ENCODE measurements at regions not wholly inside any gene's neighbourhood (a gene's known extent, or its start where the extent isn't known, plus 50 kb on each side); places are given as distances from the start of the nearest gene placed in this dataset.

DNA sequence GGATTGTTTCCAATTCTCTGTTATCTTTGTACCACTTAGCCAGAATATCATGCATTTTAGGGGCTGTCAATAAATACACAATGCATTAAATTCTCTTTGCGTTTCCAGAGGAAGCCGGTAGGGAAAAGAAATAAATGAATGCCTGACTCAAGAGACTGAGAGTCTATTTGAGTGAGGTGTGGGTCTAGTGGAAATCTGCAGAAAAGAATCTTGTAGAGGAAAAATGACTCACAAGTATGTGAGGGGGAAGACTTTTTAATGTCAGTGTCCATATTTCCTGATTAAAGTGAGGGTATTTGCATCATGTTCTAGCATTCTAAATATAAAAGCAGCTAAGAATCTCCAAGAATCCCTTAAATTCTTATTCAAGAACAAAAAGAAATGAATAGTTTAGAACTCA, 271.1 kb downstream of the PTPRC start:
- TF ChIP-seq SPI1 (IDR thresholded peaks at IDR 0.05; ENCODE audit: borderline replicate concordance, low read depth) (no peak), GABPA (IDR thresholded peaks at IDR 0.05; ENCODE audit: low read depth) (no peak), POLR2AphosphoS5 (IDR thresholded peaks at IDR 0.05; ENCODE audit: low read depth) (no peak)
- TF ChIP-seq, protein P1, sequence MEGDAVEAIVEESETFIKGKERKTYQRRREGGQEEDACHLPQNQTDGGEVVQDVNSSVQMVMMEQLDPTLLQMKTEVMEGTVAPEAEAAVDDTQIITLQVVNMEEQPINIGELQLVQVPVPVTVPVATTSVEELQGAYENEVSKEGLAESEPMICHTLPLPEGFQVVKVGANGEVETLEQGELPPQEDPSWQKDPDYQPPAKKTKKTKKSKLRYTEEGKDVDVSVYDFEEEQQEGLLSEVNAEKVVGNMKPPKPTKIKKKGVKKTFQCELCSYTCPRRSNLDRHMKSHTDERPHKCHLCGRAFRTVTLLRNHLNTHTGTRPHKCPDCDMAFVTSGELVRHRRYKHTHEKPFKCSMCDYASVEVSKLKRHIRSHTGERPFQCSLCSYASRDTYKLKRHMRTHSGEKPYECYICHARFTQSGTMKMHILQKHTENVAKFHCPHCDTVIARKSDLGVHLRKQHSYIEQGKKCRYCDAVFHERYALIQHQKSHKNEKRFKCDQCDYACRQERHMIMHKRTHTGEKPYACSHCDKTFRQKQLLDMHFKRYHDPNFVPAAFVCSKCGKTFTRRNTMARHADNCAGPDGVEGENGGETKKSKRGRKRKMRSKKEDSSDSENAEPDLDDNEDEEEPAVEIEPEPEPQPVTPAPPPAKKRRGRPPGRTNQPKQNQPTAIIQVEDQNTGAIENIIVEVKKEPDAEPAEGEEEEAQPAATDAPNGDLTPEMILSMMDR (IDR thresholded peaks at IDR 0.05; ENCODE audit: insufficient read depth, low read length), result no peak
- TF ChIP-seq, protein P2, sequence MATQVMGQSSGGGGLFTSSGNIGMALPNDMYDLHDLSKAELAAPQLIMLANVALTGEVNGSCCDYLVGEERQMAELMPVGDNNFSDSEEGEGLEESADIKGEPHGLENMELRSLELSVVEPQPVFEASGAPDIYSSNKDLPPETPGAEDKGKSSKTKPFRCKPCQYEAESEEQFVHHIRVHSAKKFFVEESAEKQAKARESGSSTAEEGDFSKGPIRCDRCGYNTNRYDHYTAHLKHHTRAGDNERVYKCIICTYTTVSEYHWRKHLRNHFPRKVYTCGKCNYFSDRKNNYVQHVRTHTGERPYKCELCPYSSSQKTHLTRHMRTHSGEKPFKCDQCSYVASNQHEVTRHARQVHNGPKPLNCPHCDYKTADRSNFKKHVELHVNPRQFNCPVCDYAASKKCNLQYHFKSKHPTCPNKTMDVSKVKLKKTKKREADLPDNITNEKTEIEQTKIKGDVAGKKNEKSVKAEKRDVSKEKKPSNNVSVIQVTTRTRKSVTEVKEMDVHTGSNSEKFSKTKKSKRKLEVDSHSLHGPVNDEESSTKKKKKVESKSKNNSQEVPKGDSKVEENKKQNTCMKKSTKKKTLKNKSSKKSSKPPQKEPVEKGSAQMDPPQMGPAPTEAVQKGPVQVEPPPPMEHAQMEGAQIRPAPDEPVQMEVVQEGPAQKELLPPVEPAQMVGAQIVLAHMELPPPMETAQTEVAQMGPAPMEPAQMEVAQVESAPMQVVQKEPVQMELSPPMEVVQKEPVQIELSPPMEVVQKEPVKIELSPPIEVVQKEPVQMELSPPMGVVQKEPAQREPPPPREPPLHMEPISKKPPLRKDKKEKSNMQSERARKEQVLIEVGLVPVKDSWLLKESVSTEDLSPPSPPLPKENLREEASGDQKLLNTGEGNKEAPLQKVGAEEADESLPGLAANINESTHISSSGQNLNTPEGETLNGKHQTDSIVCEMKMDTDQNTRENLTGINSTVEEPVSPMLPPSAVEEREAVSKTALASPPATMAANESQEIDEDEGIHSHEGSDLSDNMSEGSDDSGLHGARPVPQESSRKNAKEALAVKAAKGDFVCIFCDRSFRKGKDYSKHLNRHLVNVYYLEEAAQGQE (IDR thresholded peaks at IDR 0.05; ENCODE audit: insufficient replicate concordance, low read depth), result no peak
- Histone ChIP-seq H3K27ac (replicated peaks) (no peak overlapping the region), H3K4me3 (replicated peaks; ENCODE audit: insufficient read depth, low read length) (no peak overlapping the region), H3K27me3 (ENCODE audit: insufficient read depth, poor library complexity, severe bottlenecking) (no peaks in the 10 kb centered on the region)
- no peak for DNase-seq (ENCODE audit: low read depth in 1 of 2, low spot score in 1 of 2)

DNA sequence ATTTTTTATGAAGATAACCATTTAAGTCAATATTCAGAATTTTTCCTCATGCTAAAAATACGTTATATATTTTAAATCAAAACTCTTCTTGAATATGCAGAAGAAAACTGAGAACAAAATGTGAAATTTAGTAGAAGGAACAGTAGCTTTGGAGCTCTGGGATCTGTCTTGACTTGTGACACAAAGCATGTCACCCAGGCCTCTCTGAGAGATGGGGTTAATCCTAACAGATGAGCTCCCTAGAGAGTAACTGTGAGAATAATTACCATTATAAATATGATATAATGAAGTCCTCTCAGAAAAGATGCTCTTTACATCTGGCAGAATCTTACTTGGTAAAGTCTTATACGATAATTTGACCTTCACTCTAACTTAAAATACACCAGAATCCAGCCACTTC, 272.0 kb downstream of the PTPRC start:
- no peak overlapping the region for H3K27ac ChIP-seq (replicated peaks)
- no peak for DNase-seq (ENCODE audit: low read depth in 1 of 2, low spot score in 1 of 2)
- H3K4me3 ChIP-seq (replicated peaks; ENCODE audit: insufficient read depth, low read length), result no peak overlapping the region
- TF ChIP-seq GABPA (IDR thresholded peaks at IDR 0.05; ENCODE audit: low read depth) (no peak), POLR2AphosphoS5 (IDR thresholded peaks at IDR 0.05; ENCODE audit: low read depth) (no peak)
- TF ChIP-seq, protein P1 (IDR thresholded peaks at IDR 0.05; ENCODE audit: insufficient read depth, low read length), result no peak
- no peaks in the 10 kb centered on the region for H3K27me3 ChIP-seq (ENCODE audit: insufficient read depth, poor library complexity, severe bottlenecking)

DNA sequence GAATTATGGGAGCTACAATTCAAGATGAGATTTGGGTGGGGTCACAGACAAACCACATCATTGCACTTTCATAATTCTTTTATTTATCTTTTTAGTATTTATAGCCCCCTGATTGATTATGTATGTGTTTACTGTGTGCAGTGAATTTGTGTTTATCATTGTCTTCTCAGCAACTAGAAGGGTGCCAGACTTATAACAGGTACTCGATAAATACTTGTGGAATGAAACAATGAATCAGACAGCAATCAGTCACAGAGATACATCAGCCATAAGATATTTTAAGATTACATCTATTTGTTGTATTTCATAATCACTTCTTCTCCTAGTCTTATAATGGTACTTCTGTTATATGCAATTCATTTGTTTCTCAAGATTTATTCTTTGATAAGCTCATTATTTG, 273.2 kb downstream of the PTPRC start:
- no peak for DNase-seq (ENCODE audit: low read depth in 1 of 2, low spot score in 1 of 2)
- Histone ChIP-seq H3K27ac (replicated peaks) (no peak overlapping the region), H3K27me3 (ENCODE audit: insufficient read depth, poor library complexity, severe bottlenecking) (no peaks in the 10 kb centered on the region), H3K4me3 (replicated peaks; ENCODE audit: insufficient read depth, low read length) (no peak overlapping the region)
- no peak for TF ChIP-seq POLR2AphosphoS5 (IDR thresholded peaks at IDR 0.05; ENCODE audit: low read depth)
- TF ChIP-seq, protein P2 (IDR thresholded peaks at IDR 0.05; ENCODE audit: insufficient replicate concordance, low read depth), result no peak
- TF ChIP-seq GABPA (IDR thresholded peaks at IDR 0.05; ENCODE audit: low read depth), result no peak
- TF ChIP-seq, protein P1 (IDR thresholded peaks at IDR 0.05; ENCODE audit: insufficient read depth, low read length), result no peak
- no peak for TF ChIP-seq SPI1 (IDR thresholded peaks at IDR 0.05; ENCODE audit: borderline replicate concordance, low read depth)

DNA sequence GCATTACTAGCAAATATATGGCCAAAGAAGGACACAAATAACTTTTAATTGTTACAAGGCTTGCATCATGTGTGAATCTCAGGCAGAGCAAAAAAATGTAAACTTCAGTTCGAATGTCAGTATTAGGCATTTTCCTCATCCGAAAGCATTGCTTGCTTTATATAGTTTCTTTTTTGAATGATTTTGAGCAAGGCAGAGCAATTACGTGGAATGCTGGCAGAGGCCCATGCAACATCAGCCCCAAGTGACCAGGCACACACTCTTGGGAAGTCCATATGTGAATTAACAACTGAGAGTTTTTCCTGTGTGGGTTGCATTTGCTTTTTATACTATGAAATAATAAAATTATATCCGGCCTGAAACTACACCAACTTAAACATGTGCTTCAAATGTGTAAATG, 274.8 kb downstream of the PTPRC start:
- H3K4me3 ChIP-seq (replicated peaks; ENCODE audit: insufficient read depth, low read length), result no peak overlapping the region
- TF ChIP-seq, protein P2 (IDR thresholded peaks at IDR 0.05; ENCODE audit: insufficient replicate concordance, low read depth), result no peak
- TF ChIP-seq POLR2AphosphoS5 (IDR thresholded peaks at IDR 0.05; ENCODE audit: low read depth), result 0 out of 2 replicates have a peak, but pooled peaks have one; percentile 42
- no peaks in the 10 kb centered on the region for H3K27me3 ChIP-seq (ENCODE audit: insufficient read depth, poor library complexity, severe bottlenecking)
- no peak for DNase-seq (ENCODE audit: low read depth in 1 of 2, low spot score in 1 of 2)
- no peak overlapping the region for H3K27ac ChIP-seq (replicated peaks)

Measured in HL-60 (cell line).